H9 (cell line): ENCODE measurements at regions not wholly inside any gene's neighbourhood (a gene's known extent, or its start where the extent isn't known, plus 50 kb on each side); places are given as distances from the start of the nearest gene placed in this dataset.

Experiments used
- DNase-seq: peaks from one replicate; pipeline ENCODE4 v3.0.0-alpha.2; 2017
- H2AFZ ChIP-seq: one replicate; pipeline ENCODE4 v1.6.1; 2013; ENCODE audit warnings: mild to moderate bottlenecking, low read length, control low read depth, moderate library complexity
- H2AK5ac ChIP-seq: 2 replicates; pipeline ENCODE4 v1.6.1; 2013; ENCODE audit warnings: low read length, control low read depth, mixed read lengths; ENCODE audit not compliant: insufficient read length
- H2BK120ac ChIP-seq: one replicate; pipeline ENCODE4 v1.6.1; 2013; ENCODE audit warnings: low read depth, mild to moderate bottlenecking, low read length, control low read depth, inconsistent platforms; ENCODE audit not compliant: poor library complexity, severe bottlenecking
- H2BK12ac ChIP-seq: 2 replicates; pipeline ENCODE4 v1.6.1; 2013; ENCODE audit warnings: low read length, control low read depth, mixed read lengths, low read depth; ENCODE audit not compliant: insufficient read length
- H2BK15ac ChIP-seq: 2 replicates; pipeline ENCODE4 v1.6.1; 2013; ENCODE audit warnings: low read depth, low read length, control low read depth
- H2BK20ac ChIP-seq: one replicate; pipeline ENCODE4 v1.6.1; 2013; ENCODE audit warnings: low read depth, mild to moderate bottlenecking, low read length, control low read depth, inconsistent platforms; ENCODE audit not compliant: poor library complexity, severe bottlenecking
- H2BK5ac ChIP-seq: 2 replicates; pipeline ENCODE4 v1.6.1; 2013; ENCODE audit warnings: low read length, control low read depth, mixed read lengths; ENCODE audit not compliant: insufficient read length
- H3K14ac ChIP-seq: 2 replicates; pipeline ENCODE4 v1.6.1; 2013; ENCODE audit warnings: low read length, control low read depth; ENCODE audit not compliant: insufficient read depth
- H3K18ac ChIP-seq: 2 replicates; pipeline ENCODE4 v1.6.1; 2013; ENCODE audit warnings: low read depth, mild to moderate bottlenecking, mixed read lengths, low read length, control low read depth; ENCODE audit not compliant: insufficient read length
- H3K23ac ChIP-seq: 2 replicates; pipeline ENCODE4 v1.6.1; 2013; ENCODE audit warnings: low read length, control low read depth, mixed read lengths, low read depth; ENCODE audit not compliant: insufficient read length
- H3K23me2 ChIP-seq: 2 replicates; pipeline ENCODE4 v1.6.1; 2013; ENCODE audit warnings: low read depth, mild to moderate bottlenecking, mixed read lengths, low read length, control low read depth; ENCODE audit not compliant: insufficient read length, poor library complexity, severe bottlenecking
- H3K27ac ChIP-seq: 2 replicates; pipeline ENCODE4 v1.5.1; 2013; ENCODE audit warnings: low read length, control low read depth, mixed read lengths, low read depth; ENCODE audit not compliant: insufficient read length
- H3K27me3 ChIP-seq: 2 replicates; pipeline ENCODE4 v1.6.1; 2013; ENCODE audit warnings: low read length, control low read depth, inconsistent platforms; ENCODE audit not compliant: insufficient read depth
- H3K4ac ChIP-seq: 2 replicates; pipeline ENCODE4 v1.6.1; 2013; ENCODE audit warnings: low read depth, mild to moderate bottlenecking, control low read depth, inconsistent platforms, low read length, moderate library complexity
- H3K4me1 ChIP-seq: 2 replicates; pipeline ENCODE4 v1.6.1; 2013; ENCODE audit warnings: low read length, control low read depth, inconsistent platforms; ENCODE audit not compliant: insufficient read depth
- H3K4me2 ChIP-seq: 2 replicates; pipeline ENCODE4 v1.6.1; 2013; ENCODE audit warnings: low read length, control low read depth, mixed read lengths; ENCODE audit not compliant: insufficient read length, insufficient read depth
- H3K56ac ChIP-seq: 2 replicates; pipeline ENCODE4 v1.6.1; 2013; ENCODE audit warnings: low read depth, mild to moderate bottlenecking, mixed read lengths, low read length, control low read depth; ENCODE audit not compliant: insufficient read length
- H3K79me1 ChIP-seq: 2 replicates; pipeline ENCODE4 v1.6.1; 2013; ENCODE audit warnings: low read depth, mild to moderate bottlenecking, moderate library complexity, low read length, control low read depth, inconsistent platforms; ENCODE audit not compliant: insufficient read depth, poor library complexity, severe bottlenecking
- H3K79me2 ChIP-seq: 2 replicates; pipeline ENCODE4 v1.6.1; 2013; ENCODE audit warnings: low read length, control low read depth, inconsistent platforms; ENCODE audit not compliant: insufficient read depth
- H3K9ac ChIP-seq: 2 replicates; pipeline ENCODE4 v1.6.1; 2013; ENCODE audit warnings: low read length, control low read depth, mixed read lengths; ENCODE audit not compliant: insufficient read length; ENCODE audit errors: extremely low read depth
- H3K9me3 ChIP-seq: one replicate; pipeline ENCODE4 v1.6.1; 2013; ENCODE audit warnings: low read depth, low read length, inconsistent platforms; ENCODE audit not compliant: control insufficient read depth
- H3T11ph ChIP-seq: one replicate; pipeline ENCODE4 v1.6.1; 2013; ENCODE audit warnings: mild to moderate bottlenecking, low read length, control low read depth, inconsistent platforms
- H4K20me1 ChIP-seq: one replicate; pipeline ENCODE4 v1.6.1; 2013; ENCODE audit not compliant: control insufficient read depth, insufficient read length, insufficient read depth
- H4K5ac ChIP-seq: 2 replicates; pipeline ENCODE4 v1.6.1; 2013; ENCODE audit warnings: low read depth, mild to moderate bottlenecking, mixed read lengths, low read length, control low read depth; ENCODE audit not compliant: insufficient read length
- H4K8ac ChIP-seq: replicated peaks from 2 replicates; pipeline ENCODE4 v1.6.1; 2013; ENCODE audit warnings: low read length, control low read depth, mixed read lengths, low read depth; ENCODE audit not compliant: insufficient read length
- H4K91ac ChIP-seq: 2 replicates; pipeline ENCODE4 v1.6.1; 2013; ENCODE audit warnings: low read depth, mild to moderate bottlenecking, moderate library complexity, mixed read lengths, low read length, control low read depth; ENCODE audit not compliant: insufficient read length
- H3K27ac Mint-ChIP-seq, 3 experiments: 2 replicates in 2 of 3; 3 replicates in 1 of 3; pipeline ENCODE4 v1.8.0; 2020 to 2021; ENCODE audit warnings: mixed read lengths in 3 of 3, mild to moderate bottlenecking in 1 of 3, moderate library complexity in 1 of 3
- H3K27me3 Mint-ChIP-seq: 2 replicates; pipeline ENCODE4 v1.8.0; 2021; ENCODE audit warnings: low read depth, mild to moderate bottlenecking, moderate library complexity, mixed read lengths
- H3K36me3 Mint-ChIP-seq, 3 experiments: 2 replicates in 2 of 3; 3 replicates in 1 of 3; pipeline ENCODE4 v1.8.0; 2020 to 2021; ENCODE audit warnings: low read depth in 3 of 3, mixed read lengths in 3 of 3; ENCODE audit not compliant: insufficient read depth in 1 of 3
- H3K4me1 Mint-ChIP-seq, 2 experiments: 2 replicates each; pipeline ENCODE4 v1.8.0; 2020; ENCODE audit warnings: mixed read lengths in 2 of 2
- H3K4me3 Mint-ChIP-seq, 2 experiments: 2 replicates in 1 of 2; 3 replicates in 1 of 2; pipeline ENCODE4 v1.8.0; 2020 to 2021; ENCODE audit warnings: mild to moderate bottlenecking in 2 of 2, mixed read lengths in 2 of 2, moderate library complexity in 1 of 2
- H3K9me3 Mint-ChIP-seq, 2 experiments: 2 replicates in 1 of 2; 3 replicates in 1 of 2; pipeline ENCODE4 v1.8.0; 2020; ENCODE audit warnings: mild to moderate bottlenecking in 2 of 2, mixed read lengths in 2 of 2, moderate library complexity in 1 of 2
- CTCF ChIP-seq: fragments of 200-600 bp; sonication (generic); conservative IDR thresholded peaks from 3 replicates; pipeline ENCODE4 v1.8.0; 2021; ENCODE audit warnings: antibody characterized with exemption, mild to moderate bottlenecking
- whole genome bisulfite sequencing: extraction: QIAGEN DNeasy Blood & Tissue Kit; methylation state at CpG from one replicate; pipeline ENCODE4 v1.1.7; 2013; ENCODE audit warnings: missing lambda C conversion rate, low lambda C conversion rate, mixed read lengths; ENCODE audit not compliant: insufficient read length; ENCODE audit errors: extremely low coverage; 5-methylcytosine and 5-hydroxymethylcytosine counted together

GRCh38 chr4:156230176-156230575 lies 276.5 kb upstream of the CTSO start:
- H4K91ac ChIP-seq = no peak overlapping the region
- DNase-seq = no peak
- H3K23me2 ChIP-seq = no peaks in the 10 kb centered on the region
- H3K9me3 ChIP-seq = no peaks in the 10 kb centered on the region
- H3K14ac ChIP-seq = no peak overlapping the region
- H3K27me3 ChIP-seq = no peaks in the 10 kb centered on the region
- H4K5ac ChIP-seq = no peak overlapping the region
- Mint-ChIP-seq H3K9me3 (no peaks in the 10 kb centered on the region), H3K27ac (no peak overlapping the region), H3K4me1 (no peaks in the 10 kb centered on the region), H3K4me3 (no peak overlapping the region), H3K36me3 (no peaks in the 10 kb centered on the region), H3K27me3 (no peaks in the 10 kb centered on the region)
- H3K4me1 ChIP-seq = no peaks in the 10 kb centered on the region
- no peak overlapping the region for H3K4ac ChIP-seq
- H4K8ac ChIP-seq = no peak overlapping the region
- no peak overlapping the region for H3K4me2 ChIP-seq
- H2BK20ac ChIP-seq = no peak overlapping the region
- H2BK5ac ChIP-seq = no peak overlapping the region
- H4K20me1 ChIP-seq = no peaks in the 10 kb centered on the region
- H2AFZ ChIP-seq = no peak overlapping the region
- H3K9ac ChIP-seq = no peak overlapping the region
- no peak overlapping the region for H2BK12ac ChIP-seq
- H3K23ac ChIP-seq = no peak overlapping the region
- H3K79me1 ChIP-seq = no peaks in the 10 kb centered on the region
- no CpG with 5 or more reads among the region's 1 CpG for WGBS
- no peak overlapping the region for H2BK15ac ChIP-seq
- H3K56ac ChIP-seq = no peak overlapping the region
- H3K79me2 ChIP-seq = no peaks in the 10 kb centered on the region
- H3K27ac ChIP-seq = no peak overlapping the region
- TF ChIP-seq CTCF = no peak
- no peak overlapping the region for H2AK5ac ChIP-seq
- no peak overlapping the region for H3T11ph ChIP-seq
- no peak overlapping the region for H2BK120ac ChIP-seq
- no peak overlapping the region for H3K18ac ChIP-seq
